C4-2B (cell line): ENCODE measurements at regions not wholly inside any gene's neighbourhood (a gene's known extent, or its start where the extent isn't known, plus 50 kb on each side); places are given as distances from the start of the nearest gene placed in this dataset.

Experiments
- ZFX ChIP-seq: fragments of 450-650 bp; IDR thresholded peaks from 2 replicates; pipeline ENCODE4 v1.6.1; 2017
- TF ChIP-seq, protein P1 (sequence below): fragments of 450-650 bp; conservative IDR thresholded peaks from 2 replicates; pipeline ENCODE4 v1.5.1; 2017; ENCODE audit warnings: mild to moderate bottlenecking

DNA sequence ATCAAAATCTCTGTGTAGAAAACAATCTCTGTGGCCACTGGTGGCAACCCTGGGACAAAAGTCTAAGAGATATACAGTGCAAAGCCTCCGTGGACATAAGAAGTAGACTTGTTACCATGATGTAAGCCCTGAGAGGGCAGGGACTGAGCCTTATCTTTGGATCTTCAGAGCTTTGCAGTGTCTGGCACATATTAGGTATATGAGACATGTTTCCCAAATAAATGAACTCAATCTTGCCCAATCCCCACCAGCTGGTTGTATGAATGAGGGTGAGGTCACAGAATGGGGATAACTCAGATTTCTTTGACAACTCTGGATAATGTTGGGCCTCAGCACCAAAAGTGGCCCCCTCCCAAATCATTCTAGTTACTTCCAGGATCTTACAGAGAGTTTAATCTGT is 511.4 kb upstream of the DIPK2B start:
- TF ChIP-seq, protein P1, sequence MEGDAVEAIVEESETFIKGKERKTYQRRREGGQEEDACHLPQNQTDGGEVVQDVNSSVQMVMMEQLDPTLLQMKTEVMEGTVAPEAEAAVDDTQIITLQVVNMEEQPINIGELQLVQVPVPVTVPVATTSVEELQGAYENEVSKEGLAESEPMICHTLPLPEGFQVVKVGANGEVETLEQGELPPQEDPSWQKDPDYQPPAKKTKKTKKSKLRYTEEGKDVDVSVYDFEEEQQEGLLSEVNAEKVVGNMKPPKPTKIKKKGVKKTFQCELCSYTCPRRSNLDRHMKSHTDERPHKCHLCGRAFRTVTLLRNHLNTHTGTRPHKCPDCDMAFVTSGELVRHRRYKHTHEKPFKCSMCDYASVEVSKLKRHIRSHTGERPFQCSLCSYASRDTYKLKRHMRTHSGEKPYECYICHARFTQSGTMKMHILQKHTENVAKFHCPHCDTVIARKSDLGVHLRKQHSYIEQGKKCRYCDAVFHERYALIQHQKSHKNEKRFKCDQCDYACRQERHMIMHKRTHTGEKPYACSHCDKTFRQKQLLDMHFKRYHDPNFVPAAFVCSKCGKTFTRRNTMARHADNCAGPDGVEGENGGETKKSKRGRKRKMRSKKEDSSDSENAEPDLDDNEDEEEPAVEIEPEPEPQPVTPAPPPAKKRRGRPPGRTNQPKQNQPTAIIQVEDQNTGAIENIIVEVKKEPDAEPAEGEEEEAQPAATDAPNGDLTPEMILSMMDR, result no peak
- TF ChIP-seq ZFX, result no peak
